Stimulated activated CD8-positive, alpha-beta memory T cell treated with anti-CD3 and anti-CD28 coated beads, Interleukin-15, amount 100 ng/mL, for 4 hours (primary cell): ENCODE measurements at regions not wholly inside any gene's neighbourhood (a gene's known extent, or its start where the extent isn't known, plus 50 kb on each side); places are given as distances from the start of the nearest gene placed in this dataset.

Source experiments
- DNase-seq, 2 donors: peaks; one replicate each; pipeline ENCODE4 v3.0.0-alpha.2; 2020; ENCODE audit warnings: low read depth in 2 of 2

DNA sequence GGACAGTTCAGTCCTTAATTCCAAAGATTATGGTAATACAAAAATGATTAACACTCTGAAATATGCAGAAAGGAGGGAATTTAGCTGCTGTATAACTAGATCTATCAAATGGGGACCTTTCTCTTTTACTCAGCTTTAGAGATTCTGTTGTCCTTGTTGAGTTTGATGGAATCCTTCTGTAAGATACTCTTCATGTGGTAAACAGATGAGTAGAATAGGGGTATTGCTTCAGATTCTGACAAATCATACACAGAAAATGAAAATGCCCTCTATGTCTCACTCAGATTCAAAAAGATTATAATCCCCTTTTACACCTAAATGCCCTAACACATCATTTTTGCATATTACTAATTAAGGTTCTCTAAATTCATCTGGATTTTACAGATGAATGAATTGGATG, 50.7 kb downstream of the ARHGAP35 start:
- no peak for DNase-seq

DNA sequence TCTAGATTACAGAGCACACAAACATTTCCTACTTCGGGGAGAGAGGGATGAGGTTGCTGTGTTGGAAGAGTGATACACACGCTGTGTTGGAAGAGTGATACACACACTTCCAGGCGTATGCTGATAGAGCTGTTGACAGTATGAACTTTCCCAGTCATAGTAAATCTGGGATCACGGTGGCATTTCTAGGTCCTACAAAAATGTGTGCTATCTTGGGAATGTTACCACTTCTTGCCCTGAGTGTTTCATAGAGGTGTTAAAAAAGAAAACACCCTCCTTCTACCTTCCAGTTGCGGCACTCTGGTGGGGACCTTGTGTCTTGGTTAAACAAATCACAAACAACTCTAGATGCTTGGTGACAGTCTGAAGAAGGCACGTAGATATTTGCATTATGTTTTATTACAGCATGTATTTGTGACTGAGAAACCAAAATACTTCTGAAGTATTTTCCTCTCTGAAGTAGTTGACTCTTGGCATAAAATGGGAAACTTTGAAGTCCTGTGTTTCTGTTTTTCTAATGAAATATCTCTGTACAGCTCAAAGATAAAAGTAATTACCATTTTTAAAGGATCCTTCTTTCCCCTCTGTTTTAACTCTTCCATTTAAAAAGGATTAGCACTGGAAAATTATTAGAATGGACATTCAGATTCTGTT, 52.5 kb downstream of the ARHGAP35 start:
- DNase-seq: no peak

DNA sequence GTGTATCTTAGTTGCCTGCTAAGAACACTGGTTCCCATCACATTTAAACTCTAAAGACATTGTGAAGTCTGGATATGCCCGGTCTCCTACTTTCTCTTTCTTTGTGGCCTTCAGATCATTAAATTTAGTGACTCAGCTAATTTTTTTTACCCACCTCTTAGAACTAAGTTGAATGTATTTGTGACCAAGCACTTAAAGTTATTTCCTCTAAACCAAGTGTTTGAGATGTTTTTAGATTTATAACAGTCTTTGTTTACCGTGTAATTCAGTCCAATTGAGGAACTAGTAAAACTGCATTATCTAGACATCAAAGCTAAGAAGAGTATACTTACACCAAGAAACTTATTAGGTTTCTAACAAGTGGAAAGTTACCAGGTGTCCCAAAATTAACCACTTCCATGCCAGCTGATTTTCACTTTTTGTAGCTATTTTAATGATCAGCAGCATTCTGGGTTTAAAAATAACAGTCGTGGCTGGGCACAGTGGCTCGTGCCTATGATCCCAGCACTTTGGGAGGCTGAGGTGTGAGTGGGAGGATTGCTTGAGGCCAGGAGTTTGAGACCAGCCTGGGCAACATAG, 53.1 kb downstream of the ARHGAP35 start:
- DNase-seq: no peak

- no peak for DNase-seq
These were observed 54.6 kb downstream of the ARHGAP35 start for GRCh38 chr19:46915386-46915785.

- DNase-seq: no peak
These were observed 56.2 kb downstream of the ARHGAP35 start for GRCh38 chr19:46917002-46917401.

DNA sequence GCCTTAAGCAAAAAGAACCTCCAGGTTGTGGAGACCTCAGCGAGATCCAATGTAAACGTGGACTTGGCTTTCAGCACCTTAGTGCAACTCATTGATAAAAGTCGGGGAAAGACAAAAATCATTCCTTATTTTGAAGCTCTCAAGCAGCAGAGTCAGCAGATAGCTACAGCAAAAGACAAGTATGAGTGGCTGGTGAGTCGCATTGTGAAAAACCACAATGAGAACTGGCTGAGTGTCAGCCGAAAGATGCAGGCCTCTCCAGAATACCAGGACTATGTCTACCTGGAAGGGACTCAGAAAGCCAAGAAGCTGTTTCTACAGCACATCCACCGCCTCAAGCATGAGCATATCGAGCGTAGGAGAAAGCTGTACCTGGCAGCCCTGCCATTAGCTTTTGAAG, 58.5 kb downstream of the ARHGAP35 start:
- DNase-seq: no peak

GRCh38 chr19:46920362-46920761, 59.6 kb downstream of the ARHGAP35 start:
- no peak for DNase-seq

GRCh38 chr19:46921071-46921470, 60.3 kb downstream of the ARHGAP35 start:
- no peak for DNase-seq

DNA sequence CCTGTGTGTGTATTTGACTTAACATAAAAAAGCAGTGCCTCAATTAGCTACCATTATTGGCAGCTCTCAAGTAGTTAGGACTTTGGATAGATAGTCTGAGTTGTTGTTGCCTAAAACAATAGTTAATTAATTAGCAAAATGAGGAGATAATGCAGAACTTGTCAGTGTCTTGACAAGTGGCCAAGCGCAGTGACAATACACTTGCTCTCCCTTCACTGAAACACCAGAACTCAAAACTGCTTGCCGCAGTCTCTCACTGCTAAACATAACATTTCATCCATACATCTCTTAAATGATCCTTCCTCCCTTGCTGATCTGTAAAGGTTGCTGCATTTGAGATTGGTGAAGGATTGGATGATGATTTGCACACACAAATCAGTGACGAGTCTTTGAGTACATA, 61.7 kb downstream of the ARHGAP35 start:
- no peak for DNase-seq

GRCh38 chr19:46924874-46925547, 64.2 kb downstream of the ARHGAP35 start:
- no peak for DNase-seq

DNA sequence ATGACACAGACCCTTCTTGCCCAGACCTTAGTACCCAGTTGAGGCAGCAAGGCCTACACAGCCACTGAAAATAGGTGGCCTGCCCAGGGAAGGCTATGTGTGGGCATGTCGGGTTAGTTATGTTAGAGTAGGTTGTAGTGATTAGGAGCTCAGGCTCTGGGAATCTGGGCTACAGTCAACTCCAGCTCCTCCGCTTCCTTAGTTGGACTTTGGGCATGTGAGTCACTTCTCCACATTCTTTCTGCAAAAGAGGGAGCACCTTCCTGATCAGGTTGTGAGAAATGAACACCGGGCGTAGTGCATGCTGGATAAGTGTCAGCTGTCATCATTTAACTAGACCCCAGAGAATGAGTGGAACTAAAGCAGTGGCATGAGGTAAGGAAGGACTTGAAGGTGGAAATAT, 64.8 kb downstream of the ARHGAP35 start:
- DNase-seq: no peak

DNA sequence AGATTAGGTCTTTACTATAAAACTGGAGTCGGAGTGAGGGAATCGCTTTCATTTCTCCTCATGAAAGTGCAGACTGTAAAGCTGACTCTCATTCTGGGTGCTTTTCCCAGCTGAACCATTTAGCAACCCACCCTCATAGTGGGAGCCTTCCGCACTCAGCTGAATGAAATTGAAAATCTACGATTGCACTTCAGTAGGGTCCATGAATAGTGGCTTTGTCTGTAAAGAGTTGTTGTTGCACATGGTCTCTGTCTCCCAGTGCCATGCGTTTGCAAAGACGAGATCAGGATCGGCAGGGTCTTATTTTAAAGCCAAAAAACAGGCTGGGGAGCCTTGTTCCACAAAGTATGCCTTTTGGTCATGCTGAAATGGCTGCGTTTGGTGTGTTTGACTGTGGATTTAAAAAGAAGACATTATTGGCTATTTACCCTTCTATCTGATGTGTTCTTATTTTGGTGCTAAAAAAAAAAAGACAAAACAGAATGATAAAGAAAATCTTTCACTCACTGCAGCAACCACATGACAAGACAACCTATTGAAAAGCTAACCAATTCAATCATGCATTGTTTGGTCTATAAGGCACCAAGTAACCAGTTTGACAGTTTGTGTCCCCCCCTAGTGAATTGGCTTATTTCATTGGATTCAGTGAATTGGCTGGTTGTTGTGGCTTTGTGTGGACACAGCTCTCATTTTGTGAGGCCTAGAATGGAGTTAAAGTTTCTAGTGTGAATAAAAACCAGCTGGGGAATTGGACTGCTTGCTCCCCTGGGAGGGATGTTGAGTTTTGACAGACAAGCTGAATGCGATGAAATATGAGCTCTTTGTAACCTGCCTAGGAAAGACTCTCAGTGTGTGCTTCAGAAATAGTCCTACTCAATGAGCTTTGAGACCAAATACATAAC, 65.6 kb downstream of the ARHGAP35 start:
- no peak for DNase-seq

- DNase-seq: no peak
These were observed 66.3 kb downstream of the ARHGAP35 start for GRCh38 chr19:46927106-46927505.

DNA sequence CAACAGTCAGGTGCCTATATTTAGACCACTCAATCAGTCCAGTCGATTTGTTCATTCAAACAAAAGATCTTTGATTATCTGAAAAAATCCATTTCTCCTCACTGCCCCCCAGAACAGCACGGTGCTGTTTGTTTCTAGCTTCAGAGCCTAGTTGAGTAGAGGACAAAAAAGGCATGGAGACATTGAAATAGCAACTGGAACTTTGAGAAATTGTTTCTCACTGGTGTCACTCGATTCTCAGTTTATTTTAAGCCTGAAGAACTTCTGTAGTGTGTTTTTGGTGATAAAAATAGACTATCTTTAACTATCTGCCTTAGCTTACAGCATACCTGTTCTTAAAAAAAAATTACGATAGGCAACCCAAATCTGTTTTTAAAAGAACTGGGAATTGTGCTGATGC, 67.1 kb downstream of the ARHGAP35 start:
- no peak for DNase-seq

DNA sequence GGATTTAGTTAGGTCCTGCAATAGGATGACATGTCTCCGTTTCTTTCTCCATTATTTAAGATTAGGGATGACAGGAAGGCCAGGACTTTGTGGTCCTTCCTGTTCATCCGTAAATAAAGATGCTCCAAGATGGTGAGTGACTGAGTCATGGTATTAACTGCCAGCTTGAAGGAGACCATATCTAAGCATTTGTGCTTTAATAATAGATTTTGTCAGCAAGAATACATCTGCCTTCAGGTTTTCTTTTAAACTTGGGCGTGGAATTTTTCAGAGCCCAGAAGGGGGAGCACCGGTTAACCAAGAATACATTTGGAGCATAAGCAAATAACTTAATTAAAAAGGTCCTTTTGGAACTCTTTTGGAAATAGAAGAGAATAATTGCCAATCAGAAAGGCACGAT, 68.2 kb downstream of the ARHGAP35 start:
- no peak for DNase-seq

DNA sequence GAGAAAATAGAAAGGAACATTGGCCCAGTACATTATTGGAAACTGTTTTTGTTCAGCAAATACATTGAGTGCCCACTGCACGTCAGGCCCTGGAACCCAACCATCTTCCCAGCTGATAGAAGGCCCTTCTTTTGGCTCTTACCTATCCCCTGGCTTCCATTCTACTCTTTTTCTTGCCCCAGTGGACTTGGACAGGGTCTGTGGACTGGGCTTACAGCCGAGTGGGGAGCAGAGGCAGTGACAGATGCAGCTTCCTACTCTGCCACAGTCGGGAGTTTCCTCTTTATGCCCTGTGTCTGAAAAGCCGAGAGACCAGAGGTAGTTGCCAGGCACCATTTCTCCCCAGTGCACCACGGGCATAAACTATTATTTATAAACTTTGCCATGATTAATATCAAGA, 70.4 kb downstream of the ARHGAP35 start:
- no peak for DNase-seq

DNA sequence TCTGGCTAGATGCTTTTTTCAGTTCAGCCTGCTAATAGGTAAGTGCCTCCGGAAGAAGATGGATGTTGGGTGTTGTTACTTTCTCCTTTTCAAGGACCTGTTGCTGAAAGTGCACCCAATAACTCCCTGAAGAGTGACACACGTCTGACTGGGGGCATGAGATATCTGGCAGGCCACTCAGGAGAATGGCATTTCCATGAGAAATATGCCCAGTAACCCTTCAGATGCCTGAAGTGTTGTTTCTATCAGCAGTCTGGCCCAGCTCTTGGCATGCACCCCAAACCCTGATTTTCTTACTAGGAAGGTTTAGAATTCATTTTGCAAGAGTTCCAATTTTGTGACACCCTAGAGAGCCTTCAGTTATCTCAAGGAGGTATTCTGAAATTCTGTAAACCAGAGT, 71.5 kb downstream of the ARHGAP35 start:
- no peak for DNase-seq

DNA sequence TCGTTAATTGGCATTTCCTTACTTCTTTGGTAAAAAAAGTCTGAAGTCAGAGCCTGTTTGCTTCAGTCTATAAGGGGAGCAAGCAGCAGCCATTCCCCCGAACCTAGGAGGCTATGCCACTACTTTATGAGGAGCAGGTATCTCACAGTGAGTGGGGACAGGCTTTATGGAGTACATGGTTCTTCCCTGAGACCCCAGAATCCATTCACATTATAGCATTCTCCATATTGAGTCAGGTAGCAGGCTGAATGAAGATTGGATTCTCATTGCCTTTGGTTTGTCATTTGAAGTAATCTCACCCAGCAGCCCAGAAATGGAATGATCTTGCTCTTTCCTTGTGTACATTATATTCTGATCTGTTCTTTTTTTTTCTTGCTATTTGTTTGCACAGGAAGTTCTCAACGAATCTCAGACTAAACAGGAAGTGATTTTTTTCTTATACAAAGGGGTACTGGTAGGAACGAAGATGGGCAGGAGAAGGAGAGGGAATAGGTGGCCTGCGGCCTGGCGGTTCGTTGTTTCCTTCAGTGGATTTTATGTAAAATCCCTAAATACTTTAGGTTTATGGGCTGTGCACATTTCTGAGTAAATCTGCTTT, 74.4 kb downstream of the ARHGAP35 start:
- DNase-seq: no peak

DNA sequence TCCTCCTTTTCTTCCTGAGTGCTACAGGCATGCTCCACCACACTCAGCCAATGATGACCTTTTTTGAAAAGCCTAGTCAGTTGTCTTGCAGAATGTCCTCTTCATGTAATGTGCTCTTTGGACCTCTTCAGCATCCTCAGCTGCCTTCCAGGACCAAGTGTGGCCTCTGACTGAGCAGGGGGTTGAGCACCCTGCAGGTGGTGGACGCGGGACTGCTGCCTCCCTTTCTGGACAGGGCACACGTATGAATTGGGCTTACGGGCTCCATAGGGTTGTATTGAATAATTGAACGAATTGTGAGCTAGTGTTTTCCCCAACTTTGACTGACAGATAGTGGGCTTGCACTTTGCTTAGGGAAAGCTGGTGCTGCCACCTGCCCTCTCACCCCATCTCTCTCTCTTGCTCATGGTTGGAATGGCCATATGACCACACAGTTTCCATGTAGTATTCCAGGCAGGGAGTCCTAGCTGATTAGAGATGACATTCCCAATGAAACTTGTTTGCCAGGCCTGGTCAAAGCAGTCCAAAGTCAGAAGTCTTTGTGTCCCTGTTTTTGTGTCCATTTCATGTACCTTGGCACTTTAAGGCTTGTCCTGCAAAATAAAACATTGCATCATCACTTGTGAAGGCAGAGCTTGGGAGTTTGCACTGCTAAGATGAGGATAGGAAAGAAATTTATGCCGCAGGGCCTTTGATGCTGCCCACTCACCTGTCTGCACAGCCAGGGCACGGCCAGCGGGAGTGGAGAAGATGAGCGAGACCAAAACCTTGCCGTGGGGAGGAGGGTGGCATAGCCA, 76.3 kb upstream of the NPAS1 start:
- DNase-seq: no peak

GRCh38 chr19:46944123-46944748, 75.4 kb upstream of the NPAS1 start:
- no peak for DNase-seq
